ENCODE measurements at regions not wholly inside any gene's neighbourhood (a gene's known extent, or its start where the extent isn't known, plus 50 kb on each side); places are given as distances from the start of the nearest gene placed in this dataset.

DNA sequence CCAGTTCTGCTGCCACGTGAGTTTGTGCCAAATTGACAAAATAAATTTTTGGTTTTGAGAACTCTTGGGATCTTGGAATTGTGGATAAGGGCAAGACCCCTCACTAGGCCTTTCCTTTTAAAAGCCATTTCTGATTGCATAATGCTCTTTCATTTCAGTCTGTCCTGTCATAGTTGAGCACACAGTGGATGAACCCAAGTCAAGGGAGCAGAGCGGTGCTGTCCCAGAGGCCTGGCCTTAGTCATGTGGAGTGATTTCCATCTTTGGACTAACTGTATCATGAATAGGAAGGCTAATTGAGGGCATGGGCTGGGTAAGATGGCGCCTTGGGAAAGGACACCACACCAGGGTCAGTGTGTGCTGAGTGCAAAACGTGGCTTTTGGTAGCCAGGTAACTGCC lies 304.0 kb downstream of the UACA start:
- peaks cover 18% of the 10 kb centered on the region for H3K4me1 ChIP-seq (ENCODE audit: insufficient read depth, low read length, poor library complexity, severe bottlenecking)
- intact Hi-C loops (cut with micrococcal nuclease; ENCODE audit: unreplicated experiment): no loop called here
- POLR2A ChIA-PET: no interaction called here

GRCh38 chr15:70453766-70454165 lies 309.6 kb downstream of the UACA start:
- Histone ChIP-seq H3K4me2 (ENCODE audit: low read length) (no peak overlapping the region), H3K9me3 (ENCODE audit: low read length) (no peaks in the 10 kb centered on the region), H4K20me1 (ENCODE audit: insufficient read depth, low read length) (no peaks in the 10 kb centered on the region), H3K36me3 (ENCODE audit: insufficient read depth, low read length) (no peaks in the 10 kb centered on the region), H3K27ac (ENCODE audit: low read depth, low read length, poor library complexity, severe bottlenecking) (no peak overlapping the region), H2AFZ (ENCODE audit: low read length) (no peak overlapping the region), H3K79me2 (ENCODE audit: insufficient read depth, low read depth, low read length) (no peaks in the 10 kb centered on the region), H3K9me2 (ENCODE audit: insufficient read depth, low read length) (no peaks in the 10 kb centered on the region), H3K4me3 (ENCODE audit: low read depth, low read length, poor library complexity, severe bottlenecking) (no peak overlapping the region), H3K4me1 (ENCODE audit: insufficient read depth, low read length, poor library complexity, severe bottlenecking) (no peaks in the 10 kb centered on the region)
- ChIA-PET CTCF (ENCODE audit: unreplicated experiment) (no interaction called here), POLR2A (no interaction called here)
- intact Hi-C loops (cut with micrococcal nuclease; ENCODE audit: unreplicated experiment): no loop called here
- no peak for DNase-seq (ENCODE audit: low spot score)
- TF ChIP-seq, protein P1, sequence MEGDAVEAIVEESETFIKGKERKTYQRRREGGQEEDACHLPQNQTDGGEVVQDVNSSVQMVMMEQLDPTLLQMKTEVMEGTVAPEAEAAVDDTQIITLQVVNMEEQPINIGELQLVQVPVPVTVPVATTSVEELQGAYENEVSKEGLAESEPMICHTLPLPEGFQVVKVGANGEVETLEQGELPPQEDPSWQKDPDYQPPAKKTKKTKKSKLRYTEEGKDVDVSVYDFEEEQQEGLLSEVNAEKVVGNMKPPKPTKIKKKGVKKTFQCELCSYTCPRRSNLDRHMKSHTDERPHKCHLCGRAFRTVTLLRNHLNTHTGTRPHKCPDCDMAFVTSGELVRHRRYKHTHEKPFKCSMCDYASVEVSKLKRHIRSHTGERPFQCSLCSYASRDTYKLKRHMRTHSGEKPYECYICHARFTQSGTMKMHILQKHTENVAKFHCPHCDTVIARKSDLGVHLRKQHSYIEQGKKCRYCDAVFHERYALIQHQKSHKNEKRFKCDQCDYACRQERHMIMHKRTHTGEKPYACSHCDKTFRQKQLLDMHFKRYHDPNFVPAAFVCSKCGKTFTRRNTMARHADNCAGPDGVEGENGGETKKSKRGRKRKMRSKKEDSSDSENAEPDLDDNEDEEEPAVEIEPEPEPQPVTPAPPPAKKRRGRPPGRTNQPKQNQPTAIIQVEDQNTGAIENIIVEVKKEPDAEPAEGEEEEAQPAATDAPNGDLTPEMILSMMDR (conservative IDR thresholded peaks at IDR 0.05; ENCODE audit: low read length): no peak
- TF ChIP-seq EZH2phosphoT487 (IDR thresholded peaks at IDR 0.05; ENCODE audit: borderline replicate concordance, low read depth, low read length): no peak
- no TSS peak for BruUV-seq (replicated peaks)

More for the DNA sequence above, 304.0 kb downstream of the UACA start:
- no peak overlapping the region for H3K4me2 ChIP-seq (ENCODE audit: low read length)
- TF ChIP-seq EZH2phosphoT487 (IDR thresholded peaks at IDR 0.05; ENCODE audit: borderline replicate concordance, low read depth, low read length): no peak
- TF ChIP-seq, protein P1 (conservative IDR thresholded peaks at IDR 0.05; ENCODE audit: low read length): no peak
- no peaks in the 10 kb centered on the region for H4K20me1 ChIP-seq (ENCODE audit: insufficient read depth, low read length)
- H3K9me3 ChIP-seq (ENCODE audit: low read length): no peaks in the 10 kb centered on the region
- H3K36me3 ChIP-seq (ENCODE audit: insufficient read depth, low read length): no peaks in the 10 kb centered on the region
- no peaks in the 10 kb centered on the region for H3K9me2 ChIP-seq (ENCODE audit: insufficient read depth, low read length)
- no peak overlapping the region for H3K4me3 ChIP-seq (ENCODE audit: low read depth, low read length, poor library complexity, severe bottlenecking)
- DNase-seq (ENCODE audit: low spot score): no peak
- no peak overlapping the region for H2AFZ ChIP-seq (ENCODE audit: low read length)
- no peaks in the 10 kb centered on the region for H3K79me2 ChIP-seq (ENCODE audit: insufficient read depth, low read depth, low read length)
- no TSS peak for BruUV-seq (replicated peaks)
- CTCF ChIA-PET (ENCODE audit: unreplicated experiment): no interaction called here
- H3K27ac ChIP-seq (ENCODE audit: low read depth, low read length, poor library complexity, severe bottlenecking): no peak overlapping the region

DNA sequence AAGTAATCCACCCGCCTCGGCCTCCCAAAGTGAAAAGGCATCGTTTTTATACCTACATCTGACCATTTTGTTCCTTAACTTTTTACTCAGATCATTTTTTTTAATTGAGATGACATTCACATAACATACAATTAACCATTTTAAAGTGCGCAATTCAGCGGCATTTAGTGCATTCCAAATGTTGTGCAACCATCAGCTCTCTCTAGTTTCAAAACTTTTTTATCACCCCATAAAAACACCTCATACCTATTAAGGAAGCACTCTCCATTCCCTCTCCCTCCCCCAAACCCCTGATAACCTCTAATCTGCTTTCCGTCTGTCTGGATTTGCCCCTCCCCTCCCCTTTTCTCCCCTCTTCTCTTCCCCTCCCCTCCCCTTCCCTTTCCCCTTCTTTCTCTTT lies 310.1 kb downstream of the UACA start:
- H3K79me2 ChIP-seq (ENCODE audit: insufficient read depth, low read depth, low read length): no peaks in the 10 kb centered on the region
- ChIA-PET POLR2A (no interaction called here), CTCF (ENCODE audit: unreplicated experiment) (no interaction called here)
- no peak overlapping the region for H2AFZ ChIP-seq (ENCODE audit: low read length)
- no peaks in the 10 kb centered on the region for H3K9me3 ChIP-seq (ENCODE audit: low read length)
- TF ChIP-seq EZH2phosphoT487 (IDR thresholded peaks at IDR 0.05; ENCODE audit: borderline replicate concordance, low read depth, low read length): no peak
- TF ChIP-seq, protein P1 (conservative IDR thresholded peaks at IDR 0.05; ENCODE audit: low read length): no peak
- H3K4me1 ChIP-seq (ENCODE audit: insufficient read depth, low read length, poor library complexity, severe bottlenecking): peaks cover 3% of the 10 kb centered on the region
- no peaks in the 10 kb centered on the region for H3K36me3 ChIP-seq (ENCODE audit: insufficient read depth, low read length)
- no peak overlapping the region for H3K4me3 ChIP-seq (ENCODE audit: low read depth, low read length, poor library complexity, severe bottlenecking)
- BruUV-seq (replicated peaks): no TSS peak
- H3K4me2 ChIP-seq (ENCODE audit: low read length): no peak overlapping the region
- H3K9me2 ChIP-seq (ENCODE audit: insufficient read depth, low read length): no peaks in the 10 kb centered on the region
- intact Hi-C loops (cut with micrococcal nuclease; ENCODE audit: unreplicated experiment): no loop called here
- no peak overlapping the region for H3K27ac ChIP-seq (ENCODE audit: low read depth, low read length, poor library complexity, severe bottlenecking)
- no peak for DNase-seq (ENCODE audit: low spot score)
- H4K20me1 ChIP-seq (ENCODE audit: insufficient read depth, low read length): no peaks in the 10 kb centered on the region

Measured in OCI-LY7 (cell line).